Smooth muscle cell (in vitro differentiated cells): ENCODE measurements at regions not wholly inside any gene's neighbourhood (a gene's known extent, or its start where the extent isn't known, plus 50 kb on each side); places are given as distances from the start of the nearest gene placed in this dataset.

ENCODE experiments used
- DNase-seq: peaks from one replicate; lab custom pipeline; 2025; ENCODE audit not compliant: unreplicated experiment; lab: John Stamatoyannopoulos, UW
- H2AFZ ChIP-seq: fragments of 200-600 bp; sonication (generic); 2 replicates; pipeline ENCODE4 v1.6.0; 2016; ENCODE audit warnings: antibody characterized with exemption, low read depth, mild to moderate bottlenecking
- H3F3A ChIP-seq: fragments of 200-600 bp; sonication (generic); 2 replicates; pipeline ENCODE4 v1.6.0; 2017; ENCODE audit warnings: antibody characterized with exemption, low read depth
- H3K27ac ChIP-seq: fragments of 200-600 bp; sonication (generic); 2 replicates; pipeline ENCODE4 v1.5.1; 2016; ENCODE audit warnings: low read depth, mild to moderate bottlenecking
- H3K27me3 ChIP-seq: fragments of 200-600 bp; sonication (generic); 2 replicates; pipeline ENCODE4 v1.6.1; 2016; ENCODE audit warnings: low read depth, mild to moderate bottlenecking
- H3K36me3 ChIP-seq: fragments of 200-600 bp; sonication (generic); 2 replicates; pipeline ENCODE4 v1.5.1; 2016; ENCODE audit warnings: low read depth
- H3K4me1 ChIP-seq: fragments of 200-600 bp; sonication (generic); 2 replicates; pipeline ENCODE4 v1.5.1; 2016; ENCODE audit warnings: low read depth
- H3K4me2 ChIP-seq: fragments of 200-600 bp; sonication (generic); 2 replicates; pipeline ENCODE4 v1.6.0; 2016; ENCODE audit warnings: mild to moderate bottlenecking
- H3K4me3 ChIP-seq: fragments of 200-600 bp; sonication (generic); 2 replicates; pipeline ENCODE4 v1.5.1; 2016; ENCODE audit warnings: mild to moderate bottlenecking
- H3K79me2 ChIP-seq: fragments of 200-600 bp; sonication (generic); 2 replicates; pipeline ENCODE4 v1.6.0; 2016; ENCODE audit warnings: low read depth, mild to moderate bottlenecking
- H3K9ac ChIP-seq: fragments of 200-600 bp; sonication (generic); 2 replicates; pipeline ENCODE4 v1.6.0; 2016; ENCODE audit warnings: low read depth
- H3K9me3 ChIP-seq: fragments of 200-600 bp; sonication (generic); replicated peaks from 2 replicates; pipeline ENCODE4 v1.5.1; 2016; ENCODE audit warnings: low read depth
- H4K20me1 ChIP-seq: fragments of 200-600 bp; sonication (generic); 2 replicates; pipeline ENCODE4 v1.6.0; 2016; ENCODE audit warnings: low read depth
- CTCF ChIP-seq: fragments of 200-600 bp; sonication (generic); IDR thresholded peaks from 2 replicates; pipeline ENCODE4 v1.5.1; 2017; ENCODE audit warnings: borderline replicate concordance, mild to moderate bottlenecking, antibody characterized with exemption; ENCODE audit not compliant: insufficient read depth, poor library complexity, severe bottlenecking
- WGBS: methylation state at CpG from one replicate; pipeline ENCODE4 v1.1.7; 2016; ENCODE audit warnings: low lambda C conversion rate; 5-methylcytosine and 5-hydroxymethylcytosine counted together

GRCh38 chr15:39426552-39427532 is 154.0 kb upstream of the THBS1 start:
- 63% methylated on average over 19 of the region's 19 CpGs for WGBS
- Histone ChIP-seq H3F3A (peaks cover 6% of the 10 kb centered on the region), H3K27ac (no peak overlapping the region), H3K79me2 (no peaks in the 10 kb centered on the region), H3K4me2 (peak overlapping the region; percentile 59), H3K27me3 (no peaks in the 10 kb centered on the region), H2AFZ (no peak overlapping the region), H3K36me3 (no peaks in the 10 kb centered on the region), H3K4me1 (peaks cover 7% of the 10 kb centered on the region), H3K9me3 (no peaks in the 10 kb centered on the region), H3K4me3 (no peak overlapping the region), H4K20me1 (no peaks in the 10 kb centered on the region), H3K9ac (peak overlapping the region; percentile 11)
- no peak for TF ChIP-seq CTCF
- DNase-seq, result no peak

DNA sequence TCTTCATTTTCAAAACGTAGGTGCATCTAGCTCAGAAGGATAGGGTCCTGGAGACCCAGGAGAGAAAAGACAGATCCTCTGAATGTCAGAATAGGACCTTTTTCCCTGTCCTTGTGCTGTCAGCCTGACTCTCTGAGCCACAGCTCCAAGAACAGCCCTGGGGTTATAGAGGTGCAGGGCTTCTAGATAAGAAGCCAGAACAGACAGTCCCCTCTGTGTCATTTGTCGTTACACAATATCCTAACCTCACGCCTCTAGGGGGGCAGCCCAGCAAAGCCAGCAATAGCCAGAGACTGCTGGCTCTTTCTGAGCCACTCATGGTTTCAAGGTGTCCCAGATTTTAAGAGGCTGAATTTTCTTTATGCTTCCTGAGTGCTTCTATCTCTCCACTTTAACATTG is 153.2 kb upstream of the THBS1 start:
- Histone ChIP-seq H3K27ac (no peak overlapping the region), H3K4me3 (no peak overlapping the region), H3F3A (peaks cover 6% of the 10 kb centered on the region), H3K9me3 (no peaks in the 10 kb centered on the region), H3K27me3 (no peaks in the 10 kb centered on the region), H2AFZ (no peak overlapping the region), H4K20me1 (no peaks in the 10 kb centered on the region), H3K4me1 (peaks cover 7% of the 10 kb centered on the region), H3K9ac (no peak overlapping the region), H3K4me2 (peak overlapping the region; percentile 59), H3K36me3 (no peaks in the 10 kb centered on the region), H3K79me2 (no peaks in the 10 kb centered on the region)
- WGBS, result 31% methylated on average over 3 of the region's 3 CpGs
- no peak for TF ChIP-seq CTCF
- DNase-seq, result no peak

DNA sequence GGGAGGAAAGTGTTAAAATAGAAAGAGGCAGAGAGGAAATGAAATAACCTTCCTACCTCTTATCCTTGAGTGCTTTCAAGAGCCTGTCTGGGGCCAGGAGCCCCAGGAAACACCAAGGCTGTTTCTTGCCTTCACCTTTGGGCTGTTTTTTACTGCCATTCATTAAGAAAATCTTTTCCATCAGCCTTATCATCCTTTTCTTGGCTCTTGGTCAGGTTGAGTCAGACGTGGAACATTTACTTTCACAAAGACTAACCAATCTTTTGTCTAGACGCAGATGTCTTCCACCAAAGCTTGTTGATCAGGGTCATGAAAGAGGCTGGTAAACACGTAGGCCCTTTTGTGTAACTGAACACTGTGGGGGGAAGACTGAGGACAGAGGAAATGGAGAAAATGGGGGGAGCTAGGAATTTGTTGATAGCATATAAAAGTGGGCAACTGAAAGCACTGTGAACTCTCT is 151.0 kb upstream of the THBS1 start:
- Histone ChIP-seq H3K4me3 (no peak overlapping the region), H3K27ac (peak overlapping the region; percentile 34), H3F3A (peaks cover 6% of the 10 kb centered on the region), H2AFZ (peak overlapping the region; percentile 76), H3K4me1 (peaks cover 7% of the 10 kb centered on the region), H3K9me3 (no peaks in the 10 kb centered on the region), H3K79me2 (no peaks in the 10 kb centered on the region), H3K4me2 (peak overlapping the region; percentile 15), H3K9ac (no peak overlapping the region), H4K20me1 (no peaks in the 10 kb centered on the region), H3K27me3 (no peaks in the 10 kb centered on the region), H3K36me3 (no peaks in the 10 kb centered on the region)
- DNase-seq, result no peak
- no peak for TF ChIP-seq CTCF
- WGBS, result 40% methylated on average over 3 of the region's 3 CpGs
